Large intestine (tissue), 3 donors: ENCODE measurements at regions not wholly inside any gene's neighbourhood (a gene's known extent, or its start where the extent isn't known, plus 50 kb on each side); places are given as distances from the start of the nearest gene placed in this dataset.

Experiments
- DNase-seq, 2 donors: peaks; one replicate each; pipeline versions ENCODE4 v3.0.0 to v3.0.0-alpha.2; 2013
- H3K27ac ChIP-seq: one replicate; pipeline ENCODE4 v1.5.1; 2013; ENCODE audit warnings: low read length
- H3K27me3 ChIP-seq: 2 replicates; pipeline ENCODE4 v1.6.1; 2013; ENCODE audit warnings: low read length; ENCODE audit not compliant: control insufficient read depth, insufficient read depth
- H3K36me3 ChIP-seq: 2 replicates; pipeline ENCODE4 v1.6.1; 2013; ENCODE audit warnings: low read length; ENCODE audit not compliant: control insufficient read depth, insufficient read depth
- H3K4me1 ChIP-seq: one replicate; pipeline ENCODE4 v1.6.1; 2013; ENCODE audit warnings: low read length; ENCODE audit not compliant: control insufficient read depth, insufficient read depth
- H3K4me3 ChIP-seq: one replicate; pipeline ENCODE4 v1.5.1; 2013; ENCODE audit warnings: low read length
- H3K9me3 ChIP-seq: one replicate; pipeline ENCODE4 v1.6.1; 2013; ENCODE audit warnings: mild to moderate bottlenecking, low read depth, low read length, moderate library complexity; ENCODE audit not compliant: control insufficient read depth
- WGBS: methylation state at CpG from one replicate; pipeline ENCODE4 v1.1.5; 2013; ENCODE audit warnings: low lambda C conversion rate; ENCODE audit not compliant: insufficient coverage; 5-methylcytosine and 5-hydroxymethylcytosine counted together

- no peak overlapping the region for H3K27ac ChIP-seq
- H3K9me3 ChIP-seq, result no peaks in the 10 kb centered on the region
- H3K4me1 ChIP-seq, result no peaks in the 10 kb centered on the region
- no CpG with 5 or more reads among the region's 6 CpGs for WGBS
- no peak for DNase-seq
- no peak overlapping the region for H3K4me3 ChIP-seq
- no peaks in the 10 kb centered on the region for H3K27me3 ChIP-seq
- H3K36me3 ChIP-seq, result no peaks in the 10 kb centered on the region
Observed at GRCh38 chr20:60808701-60809100, 443.4 kb upstream of the CDH4 start.

GRCh38 chr20:60810561-60810960 is 441.5 kb upstream of the CDH4 start:
- DNase-seq, result no peak
- no peak overlapping the region for H3K27ac ChIP-seq
- WGBS, result no CpG with 5 or more reads among the region's 4 CpGs

GRCh38 chr20:60812561-60812960 is 439.5 kb upstream of the CDH4 start:
- Histone ChIP-seq H3K4me3 (no peak overlapping the region), H3K27me3 (no peaks in the 10 kb centered on the region), H3K9me3 (no peaks in the 10 kb centered on the region), H3K4me1 (no peaks in the 10 kb centered on the region), H3K36me3 (no peaks in the 10 kb centered on the region), H3K27ac (no peak overlapping the region)
- no peak for DNase-seq
- WGBS, result 100% methylated on average over 1 of the region's 3 CpGs

More at GRCh38 chr20:60810561-60810960, 441.5 kb upstream of the CDH4 start:
- Histone ChIP-seq H3K9me3 (no peaks in the 10 kb centered on the region), H3K27me3 (no peaks in the 10 kb centered on the region), H3K36me3 (no peaks in the 10 kb centered on the region), H3K4me1 (no peaks in the 10 kb centered on the region), H3K4me3 (no peak overlapping the region)

- DNase-seq, result no peak
- Histone ChIP-seq H3K27me3 (no peaks in the 10 kb centered on the region), H3K27ac (no peak overlapping the region), H3K36me3 (no peaks in the 10 kb centered on the region), H3K4me1 (no peaks in the 10 kb centered on the region), H3K4me3 (no peak overlapping the region), H3K9me3 (no peaks in the 10 kb centered on the region)
- 100% methylated on average over 1 of the region's 5 CpGs for WGBS
Observed at GRCh38 chr20:60813066-60813465, 439.0 kb upstream of the CDH4 start.

GRCh38 chr20:60815656-60816055 is 436.4 kb upstream of the CDH4 start:
- no peak for DNase-seq
- 80% methylated on average over 1 of the region's 6 CpGs for WGBS
- H3K4me3 ChIP-seq, result no peak overlapping the region

GRCh38 chr20:60816901-60817300 is 435.2 kb upstream of the CDH4 start:
- Histone ChIP-seq H3K4me1 (no peaks in the 10 kb centered on the region), H3K27me3 (no peaks in the 10 kb centered on the region)
- WGBS, result no CpG with 5 or more reads among the region's 2 CpGs

More at GRCh38 chr20:60815656-60816055, 436.4 kb upstream of the CDH4 start:
- H3K27ac ChIP-seq, result no peak overlapping the region
- no peaks in the 10 kb centered on the region for H3K36me3 ChIP-seq
- no peaks in the 10 kb centered on the region for H3K27me3 ChIP-seq
- no peaks in the 10 kb centered on the region for H3K4me1 ChIP-seq
- H3K9me3 ChIP-seq, result no peaks in the 10 kb centered on the region

GRCh38 chr20:60817891-60818290 is 434.2 kb upstream of the CDH4 start:
- no CpG with 5 or more reads among the region's 4 CpGs for WGBS
- no peak for DNase-seq
- H3K27ac ChIP-seq, result no peak overlapping the region

More at GRCh38 chr20:60816901-60817300, 435.2 kb upstream of the CDH4 start:
- Histone ChIP-seq H3K27ac (no peak overlapping the region), H3K9me3 (no peaks in the 10 kb centered on the region), H3K4me3 (no peak overlapping the region), H3K36me3 (no peaks in the 10 kb centered on the region)
- DNase-seq, result no peak

GRCh38 chr20:60819511-60819910 is 432.6 kb upstream of the CDH4 start:
- Histone ChIP-seq H3K27me3 (no peaks in the 10 kb centered on the region), H3K36me3 (no peaks in the 10 kb centered on the region), H3K4me1 (no peaks in the 10 kb centered on the region), H3K4me3 (no peak overlapping the region), H3K27ac (no peak overlapping the region), H3K9me3 (no peaks in the 10 kb centered on the region)
- no CpG with 5 or more reads among the region's 5 CpGs for WGBS
- no peak for DNase-seq

More at GRCh38 chr20:60817891-60818290, 434.2 kb upstream of the CDH4 start:
- Histone ChIP-seq H3K36me3 (no peaks in the 10 kb centered on the region), H3K4me1 (no peaks in the 10 kb centered on the region), H3K27me3 (no peaks in the 10 kb centered on the region), H3K4me3 (no peak overlapping the region), H3K9me3 (no peaks in the 10 kb centered on the region)

- Histone ChIP-seq H3K27me3 (no peaks in the 10 kb centered on the region), H3K9me3 (no peaks in the 10 kb centered on the region), H3K4me3 (no peak overlapping the region), H3K27ac (no peak overlapping the region), H3K36me3 (no peaks in the 10 kb centered on the region), H3K4me1 (no peaks in the 10 kb centered on the region)
- DNase-seq, result no peak
- WGBS, result no CpG with 5 or more reads among the region's 4 CpGs
Observed at GRCh38 chr20:60820149-60820548, 431.9 kb upstream of the CDH4 start.

GRCh38 chr20:60820918-60821317 is 431.1 kb upstream of the CDH4 start:
- H3K4me1 ChIP-seq, result no peaks in the 10 kb centered on the region
- H3K27me3 ChIP-seq, result no peaks in the 10 kb centered on the region
- no peak overlapping the region for H3K4me3 ChIP-seq
- no peak for DNase-seq
- H3K9me3 ChIP-seq, result no peaks in the 10 kb centered on the region
- H3K27ac ChIP-seq, result no peak overlapping the region
- no CpG with 5 or more reads among the region's 5 CpGs for WGBS
- no peaks in the 10 kb centered on the region for H3K36me3 ChIP-seq

GRCh38 chr20:60822699-60823607 is 429.1 kb upstream of the CDH4 start:
- Histone ChIP-seq H3K4me3 (no peak overlapping the region), H3K36me3 (no peaks in the 10 kb centered on the region), H3K9me3 (no peaks in the 10 kb centered on the region), H3K27me3 (no peaks in the 10 kb centered on the region), H3K27ac (no peak overlapping the region), H3K4me1 (no peaks in the 10 kb centered on the region)
- DNase-seq, result no peak
- 40% methylated on average over 4 of the region's 10 CpGs for WGBS
